GM20000 (cell line): ENCODE measurements at regions not wholly inside any gene's neighbourhood (a gene's known extent, or its start where the extent isn't known, plus 50 kb on each side); places are given as distances from the start of the nearest gene placed in this dataset.

Experiments used
- DNase-seq: peaks from one replicate; pipeline ENCODE4 v3.0.0; 2012; ENCODE audit warnings: low spot score
- TF ChIP-seq, protein P1 (sequence below): IDR thresholded peaks from 2 replicates; pipeline ENCODE4 v1.5.1; 2012; ENCODE audit warnings: mild to moderate bottlenecking, control low read depth; ENCODE audit errors: extremely low read depth, missing control alignments

DNA sequence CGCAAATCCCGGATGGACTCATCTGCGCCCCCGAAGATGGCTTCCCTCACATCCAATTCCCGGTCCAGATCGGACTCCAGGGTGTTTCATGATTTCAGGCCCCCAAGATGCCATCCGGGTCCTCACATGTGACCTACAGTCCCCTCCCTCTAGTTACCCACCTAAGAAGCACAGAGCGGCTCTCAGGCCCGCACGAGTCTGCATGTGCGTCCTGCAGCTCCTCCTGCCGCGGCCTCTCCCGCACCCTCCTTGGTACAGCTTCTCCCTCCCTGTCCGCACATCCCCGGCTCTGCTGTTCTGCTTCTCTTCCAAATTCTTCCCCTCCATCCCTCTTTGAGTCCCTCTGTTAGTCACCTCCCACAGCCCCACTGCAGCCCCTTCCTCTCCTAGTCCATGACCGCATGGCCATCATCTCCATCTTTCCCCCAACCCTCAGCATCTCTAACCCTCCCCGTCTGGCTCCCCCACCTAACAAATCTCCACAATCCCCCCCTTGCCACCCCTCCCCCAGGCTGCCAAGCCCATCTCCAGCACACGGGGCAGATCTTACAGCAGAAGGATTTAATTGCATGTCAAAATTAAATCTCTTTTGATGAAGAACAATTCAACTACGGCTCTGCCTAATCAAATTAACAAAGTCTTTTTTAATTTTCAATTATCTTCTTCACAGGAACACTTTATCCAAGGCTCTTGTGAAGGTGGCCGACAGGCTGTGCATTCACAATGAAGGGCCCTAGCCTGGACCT lies 231.0 kb downstream of the RBFOX3 start:
- no peak for DNase-seq
- TF ChIP-seq, protein P1, sequence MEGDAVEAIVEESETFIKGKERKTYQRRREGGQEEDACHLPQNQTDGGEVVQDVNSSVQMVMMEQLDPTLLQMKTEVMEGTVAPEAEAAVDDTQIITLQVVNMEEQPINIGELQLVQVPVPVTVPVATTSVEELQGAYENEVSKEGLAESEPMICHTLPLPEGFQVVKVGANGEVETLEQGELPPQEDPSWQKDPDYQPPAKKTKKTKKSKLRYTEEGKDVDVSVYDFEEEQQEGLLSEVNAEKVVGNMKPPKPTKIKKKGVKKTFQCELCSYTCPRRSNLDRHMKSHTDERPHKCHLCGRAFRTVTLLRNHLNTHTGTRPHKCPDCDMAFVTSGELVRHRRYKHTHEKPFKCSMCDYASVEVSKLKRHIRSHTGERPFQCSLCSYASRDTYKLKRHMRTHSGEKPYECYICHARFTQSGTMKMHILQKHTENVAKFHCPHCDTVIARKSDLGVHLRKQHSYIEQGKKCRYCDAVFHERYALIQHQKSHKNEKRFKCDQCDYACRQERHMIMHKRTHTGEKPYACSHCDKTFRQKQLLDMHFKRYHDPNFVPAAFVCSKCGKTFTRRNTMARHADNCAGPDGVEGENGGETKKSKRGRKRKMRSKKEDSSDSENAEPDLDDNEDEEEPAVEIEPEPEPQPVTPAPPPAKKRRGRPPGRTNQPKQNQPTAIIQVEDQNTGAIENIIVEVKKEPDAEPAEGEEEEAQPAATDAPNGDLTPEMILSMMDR, result no peak

DNA sequence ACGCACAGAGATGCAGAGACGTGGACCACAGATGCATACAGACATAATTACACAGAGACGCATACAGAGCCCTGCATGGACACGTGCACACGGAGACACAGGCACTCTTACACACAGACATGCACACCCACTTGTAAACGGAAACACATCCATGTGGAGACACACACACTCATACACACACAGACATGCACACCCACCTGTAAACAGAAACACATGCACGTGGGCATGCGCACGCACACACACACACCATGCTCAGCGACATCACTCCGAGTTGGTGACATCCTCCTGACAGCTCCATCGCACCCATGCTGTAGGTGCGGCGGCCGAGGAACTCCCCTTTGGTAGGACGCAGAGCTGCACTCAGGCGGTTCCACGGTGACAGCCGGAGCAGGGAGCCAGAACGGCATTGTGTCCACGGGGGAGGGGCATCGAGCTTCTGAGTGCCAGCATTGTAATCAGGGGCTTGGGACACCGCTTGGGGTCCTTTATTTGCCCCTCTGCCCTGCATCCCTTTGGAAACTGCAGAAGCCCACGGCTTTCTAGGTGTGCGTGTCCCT lies 233.5 kb downstream of the RBFOX3 start:
- TF ChIP-seq, protein P1, result no peak
- no peak for DNase-seq

DNA sequence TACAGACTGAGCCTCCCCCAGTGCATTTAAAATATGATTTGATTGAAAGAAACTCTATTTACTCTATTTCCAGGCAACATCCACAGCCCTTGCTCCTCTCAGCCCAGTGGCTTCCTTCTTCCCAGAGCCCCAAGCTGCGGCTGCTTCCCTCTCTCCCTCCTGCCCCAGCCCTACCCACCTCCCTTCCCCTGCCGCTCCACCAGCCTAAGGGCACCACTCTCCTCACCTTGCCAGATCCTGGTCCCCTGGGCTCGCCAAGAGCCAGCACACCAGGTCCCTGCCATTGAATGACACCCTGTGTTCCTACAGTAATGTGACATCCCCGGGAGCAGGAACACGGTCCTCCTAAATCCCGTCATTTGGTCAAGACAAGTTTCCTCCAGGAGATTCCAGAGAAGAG lies 236.0 kb downstream of the RBFOX3 start:
- no peak for DNase-seq
- TF ChIP-seq, protein P1, result no peak

DNA sequence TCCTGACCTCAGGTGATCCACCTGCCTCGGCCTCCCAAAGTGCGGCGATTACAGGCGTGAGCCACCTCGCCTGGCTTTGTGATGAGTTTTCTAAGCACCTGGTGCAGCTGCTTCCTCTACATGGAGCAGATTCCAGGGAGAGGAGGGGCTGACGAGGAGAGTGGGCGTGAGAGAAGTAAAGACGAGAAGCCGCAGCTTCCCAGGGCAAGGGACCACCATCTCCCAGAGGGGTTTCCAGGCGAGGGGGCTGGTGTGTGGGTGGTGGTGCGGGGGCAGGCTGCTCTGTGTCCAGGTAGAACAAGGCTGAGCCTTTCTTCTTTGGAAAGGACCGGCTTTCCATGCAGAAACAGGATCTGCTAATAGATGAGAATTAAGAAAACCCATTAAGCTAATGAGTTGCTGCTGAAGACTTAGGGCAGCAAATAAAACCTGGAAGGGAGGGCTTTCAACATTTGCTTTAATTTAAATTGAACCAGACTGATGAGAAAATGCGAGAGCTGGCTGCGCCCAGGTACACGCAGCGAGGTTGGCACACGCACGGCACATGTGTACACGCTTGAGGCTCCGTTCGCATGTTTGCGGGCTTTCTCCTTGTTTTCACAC lies 236.7 kb downstream of the RBFOX3 start:
- DNase-seq, result no peak
- TF ChIP-seq, protein P1, result no peak

DNA sequence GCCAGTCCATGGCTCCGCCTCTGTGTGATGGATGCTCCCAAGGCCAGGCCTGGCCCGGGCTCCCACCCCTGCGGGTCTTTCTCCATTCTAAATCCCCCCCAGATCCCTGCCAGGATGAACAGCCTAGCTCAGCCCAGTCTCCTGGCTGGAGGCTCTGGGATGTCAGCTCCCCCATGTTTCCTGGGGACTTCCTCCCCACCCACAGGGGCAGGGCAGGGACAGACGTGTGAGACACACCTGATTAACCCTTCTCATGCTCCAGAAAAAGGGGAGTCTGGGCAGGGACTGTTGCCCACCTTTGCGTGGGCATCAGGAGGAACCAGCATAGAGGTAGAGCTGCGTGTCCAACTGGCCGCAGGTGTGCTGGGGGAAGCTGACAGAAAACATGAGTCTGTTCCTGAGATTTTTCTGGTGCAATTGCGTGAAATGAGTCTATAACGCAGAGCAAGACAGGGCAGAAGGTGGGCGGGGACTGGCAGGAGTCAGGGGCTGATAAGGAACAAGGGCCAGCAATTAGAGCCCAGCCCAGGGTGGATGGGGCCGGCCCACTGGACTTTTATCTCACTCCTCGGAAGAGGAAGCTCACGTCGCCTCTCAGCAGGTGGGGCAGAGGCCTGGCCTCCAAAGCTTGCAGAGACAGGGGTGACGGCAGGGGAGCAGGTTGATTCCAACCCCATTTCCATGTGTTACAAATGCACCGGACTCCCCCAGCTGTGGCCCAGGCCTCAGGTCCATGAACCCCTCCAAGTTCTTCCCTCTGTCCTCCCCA lies 238.2 kb downstream of the RBFOX3 start:
- TF ChIP-seq, protein P1, result no peak
- DNase-seq, result no peak

DNA sequence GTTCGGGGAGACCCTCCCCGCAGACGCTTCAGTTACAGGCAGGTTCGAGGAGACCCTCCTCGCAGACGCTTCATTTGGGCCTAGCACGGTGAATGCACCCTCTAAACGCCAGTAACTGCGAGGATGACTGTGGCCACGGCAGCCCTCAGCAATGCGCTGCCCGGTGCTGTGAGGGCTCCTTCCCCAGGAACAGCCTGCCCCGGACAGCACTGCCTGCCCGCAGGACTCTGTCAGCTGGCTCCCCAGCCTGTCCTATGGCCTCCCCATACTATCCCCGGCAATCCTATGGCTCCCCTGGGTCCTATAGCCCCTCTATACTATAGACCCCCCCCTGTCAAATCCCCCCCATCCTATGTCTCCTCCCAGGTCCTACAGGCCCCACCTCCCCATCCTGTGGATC lies 238.9 kb downstream of the RBFOX3 start:
- TF ChIP-seq, protein P1, result no peak
- DNase-seq, result no peak

DNA sequence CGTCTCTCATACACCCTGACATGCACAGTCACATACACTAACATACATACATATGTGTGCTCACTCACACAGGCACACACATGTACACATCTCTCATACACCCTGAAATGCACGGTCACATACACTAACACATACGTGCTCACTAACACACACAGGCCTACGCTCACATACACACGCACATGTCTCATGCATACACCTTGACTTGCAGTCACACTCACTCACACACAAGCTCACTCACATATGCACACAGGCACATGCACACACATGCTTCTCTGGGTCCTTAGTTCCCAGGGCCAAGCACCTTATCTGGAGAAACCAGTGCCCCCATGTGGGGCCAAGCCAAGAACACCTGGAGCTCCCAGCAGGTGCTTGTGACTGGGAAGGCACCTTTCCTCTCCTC lies 240.3 kb downstream of the RBFOX3 start:
- TF ChIP-seq, protein P1, result no peak

More for the DNA sequence above, 240.3 kb downstream of the RBFOX3 start:
- DNase-seq, result no peak
